IPS DF 6.9 (cell line): ENCODE measurements at regions not wholly inside any gene's neighbourhood (a gene's known extent, or its start where the extent isn't known, plus 50 kb on each side); places are given as distances from the start of the nearest gene placed in this dataset.

Experiments used
- DNase-seq: peaks from one replicate; pipeline ENCODE4 v3.0.0-alpha.2; 2013; ENCODE audit warnings: low read depth, low spot score
- H3K27ac ChIP-seq: one replicate; pipeline ENCODE4 v1.5.1; 2013; ENCODE audit warnings: low read length, control low read depth
- H3K27me3 ChIP-seq: 2 replicates; pipeline ENCODE4 v1.6.1; 2013; ENCODE audit warnings: mild to moderate bottlenecking, low read length; ENCODE audit not compliant: control insufficient read depth, insufficient read depth
- H3K36me3 ChIP-seq: 2 replicates; pipeline ENCODE4 v1.6.1; 2013; ENCODE audit warnings: low read length; ENCODE audit not compliant: control insufficient read depth, insufficient read depth
- H3K4me1 ChIP-seq: 2 replicates; pipeline ENCODE4 v1.6.1; 2013; ENCODE audit warnings: low read length; ENCODE audit not compliant: control insufficient read depth, insufficient read depth
- H3K4me3 ChIP-seq: 2 replicates; pipeline ENCODE4 v1.5.1; 2013; ENCODE audit warnings: mild to moderate bottlenecking, low read length
- H3K9me3 ChIP-seq: 2 replicates; pipeline ENCODE4 v1.6.1; 2013; ENCODE audit warnings: low read length, inconsistent platforms; ENCODE audit not compliant: control insufficient read depth, insufficient read depth
- WGBS: extraction: QIAGEN DNeasy Blood & Tissue Kit; methylation state at CpG from one replicate; pipeline ENCODE4 v1.1.7; 2013; ENCODE audit warnings: mixed read lengths, missing lambda C conversion rate; ENCODE audit not compliant: insufficient read length, insufficient coverage; 5-methylcytosine and 5-hydroxymethylcytosine counted together

DNA sequence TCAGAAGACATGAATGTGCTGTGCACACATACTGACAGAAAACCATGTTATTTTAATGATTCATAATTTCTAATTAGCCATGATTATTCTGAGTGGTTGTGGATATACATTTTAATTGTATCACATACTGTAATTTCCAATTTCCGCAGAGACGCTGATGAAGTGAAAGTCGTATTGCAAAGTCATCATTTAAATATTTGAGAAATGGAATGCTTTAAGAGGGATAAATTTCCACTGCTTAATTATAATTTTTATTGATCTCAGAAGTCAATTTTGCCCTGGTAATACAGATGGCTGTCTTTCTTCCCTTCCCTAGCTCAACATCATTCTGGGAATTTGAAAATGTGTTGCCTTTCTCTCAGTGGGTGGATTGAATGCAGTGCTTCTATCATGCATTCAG lies 819.3 kb downstream of the ROBO2 start:
- no peaks in the 10 kb centered on the region for H3K4me1 ChIP-seq
- no peak for DNase-seq
- WGBS = no CpG with 5 or more reads among the region's 3 CpGs
- no peaks in the 10 kb centered on the region for H3K9me3 ChIP-seq
- no peak overlapping the region for H3K27ac ChIP-seq
- H3K27me3 ChIP-seq = no peaks in the 10 kb centered on the region
- no peak overlapping the region for H3K4me3 ChIP-seq
- H3K36me3 ChIP-seq = no peaks in the 10 kb centered on the region

DNA sequence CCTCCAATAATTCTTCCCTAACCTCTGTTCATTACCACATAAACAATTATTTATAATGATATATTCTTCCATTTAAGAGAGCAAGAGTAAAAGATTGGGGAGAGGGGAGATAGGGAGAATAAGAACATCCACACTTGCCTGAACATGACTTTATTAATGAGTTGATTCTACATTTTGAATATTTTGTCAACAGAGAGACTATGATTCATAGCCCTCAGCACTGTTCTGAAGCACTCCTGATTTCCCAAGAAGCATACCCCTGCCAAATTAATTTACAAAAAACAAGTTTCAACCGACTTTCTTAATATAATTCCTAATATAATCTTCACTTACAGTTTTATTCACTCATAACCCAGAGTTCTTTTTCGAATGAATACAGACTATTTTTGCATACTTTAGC lies 828.8 kb downstream of the ROBO2 start:
- no peak for DNase-seq
- Histone ChIP-seq H3K4me1 (no peaks in the 10 kb centered on the region), H3K9me3 (no peaks in the 10 kb centered on the region), H3K27ac (no peak overlapping the region), H3K27me3 (no peaks in the 10 kb centered on the region), H3K36me3 (no peaks in the 10 kb centered on the region), H3K4me3 (no peak overlapping the region)
- WGBS = 100% methylated on average over 2 of the region's 2 CpGs

DNA sequence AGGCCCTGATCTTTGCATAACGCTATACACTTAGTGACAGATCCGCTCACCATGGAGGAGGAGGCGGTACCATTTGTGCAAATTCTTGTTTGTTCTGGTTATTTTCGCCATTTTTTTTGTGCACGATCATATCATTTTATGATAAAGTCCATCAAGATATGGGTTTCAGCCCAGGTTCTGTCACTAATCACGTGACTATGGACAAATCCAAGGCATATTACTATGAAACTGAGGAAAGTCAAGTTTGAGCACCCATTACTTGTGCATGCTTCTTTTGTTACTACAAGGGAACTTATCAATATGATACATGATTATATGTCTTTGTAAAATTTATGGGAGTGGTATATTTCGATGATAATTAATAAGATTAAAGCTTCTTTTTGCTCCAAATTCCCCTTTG lies 829.5 kb downstream of the ROBO2 start:
- Histone ChIP-seq H3K9me3 (no peaks in the 10 kb centered on the region), H3K27me3 (no peaks in the 10 kb centered on the region), H3K36me3 (no peaks in the 10 kb centered on the region), H3K27ac (no peak overlapping the region), H3K4me3 (no peak overlapping the region), H3K4me1 (no peaks in the 10 kb centered on the region)
- WGBS = 100% methylated on average over 1 of the region's 7 CpGs
- DNase-seq = no peak

DNA sequence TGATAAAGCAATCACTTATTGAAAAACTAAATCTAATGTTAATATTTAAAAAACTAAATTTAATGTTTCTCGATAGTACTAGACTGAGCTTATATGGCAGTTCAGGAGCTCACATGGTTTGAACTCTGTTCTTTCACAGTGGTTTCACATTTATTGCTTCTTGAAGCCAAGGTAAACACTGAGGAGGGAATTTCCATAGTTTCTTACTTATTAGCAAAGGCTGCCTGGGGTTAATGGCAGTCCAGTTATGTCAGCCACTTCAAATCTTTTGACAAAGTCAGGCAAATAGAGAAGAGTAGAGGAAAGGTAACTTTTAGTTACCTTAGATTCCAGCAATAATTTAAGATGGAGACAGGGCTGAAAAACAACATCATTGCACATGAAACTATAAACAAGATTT lies 831.5 kb downstream of the ROBO2 start:
- no peaks in the 10 kb centered on the region for H3K4me1 ChIP-seq
- no CpG with 5 or more reads among the region's 1 CpG for WGBS

DNA sequence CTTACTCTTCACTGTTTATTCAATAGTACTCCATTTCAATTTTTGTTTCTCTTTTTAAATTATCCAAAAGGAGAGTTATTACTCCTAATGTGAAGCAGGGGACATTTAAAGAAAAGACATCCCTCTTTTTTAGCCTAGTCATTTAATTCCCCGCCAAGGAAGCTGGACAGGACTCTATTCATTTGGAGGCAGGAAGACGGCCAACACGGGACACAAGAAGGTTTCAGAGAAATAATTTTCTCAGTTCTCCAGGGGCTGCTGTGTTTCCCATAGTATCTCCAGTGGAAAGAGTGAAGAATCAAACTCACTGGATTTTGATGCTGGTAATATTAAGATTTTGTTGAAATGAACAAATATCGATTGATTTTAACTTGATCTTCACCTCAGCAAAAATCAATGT lies 833.7 kb downstream of the ROBO2 start:
- Histone ChIP-seq H3K4me1 (no peaks in the 10 kb centered on the region), H3K27ac (no peak overlapping the region), H3K27me3 (no peaks in the 10 kb centered on the region), H3K9me3 (no peaks in the 10 kb centered on the region), H3K36me3 (no peaks in the 10 kb centered on the region), H3K4me3 (no peak overlapping the region)
- WGBS = no CpG with 5 or more reads among the region's 4 CpGs
- DNase-seq = no peak

More for the DNA sequence above, 831.5 kb downstream of the ROBO2 start:
- DNase-seq = no peak
- no peaks in the 10 kb centered on the region for H3K9me3 ChIP-seq
- no peaks in the 10 kb centered on the region for H3K27me3 ChIP-seq
- H3K4me3 ChIP-seq = no peak overlapping the region
- no peaks in the 10 kb centered on the region for H3K36me3 ChIP-seq
- no peak overlapping the region for H3K27ac ChIP-seq

DNA sequence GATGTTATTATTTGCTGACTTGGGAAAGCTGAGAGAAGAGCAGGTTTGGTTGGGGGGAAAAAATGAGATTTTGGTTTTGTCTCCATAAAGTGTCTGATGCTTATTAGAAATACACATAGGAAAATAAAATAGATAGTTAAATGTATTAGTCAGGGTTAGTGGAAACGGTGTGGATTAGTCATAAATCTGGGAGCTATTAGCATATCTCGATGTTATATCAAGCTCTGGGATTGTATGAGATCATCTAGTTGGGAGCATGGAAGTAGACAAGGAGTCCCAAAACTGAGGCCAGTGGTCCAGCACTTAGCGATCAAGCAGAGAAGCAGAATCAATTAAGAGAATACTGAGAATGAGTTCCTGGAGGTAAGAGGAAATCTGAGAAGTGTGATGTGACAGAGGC lies 845.5 kb downstream of the ROBO2 start:
- no peaks in the 10 kb centered on the region for H3K27me3 ChIP-seq
- no peak overlapping the region for H3K27ac ChIP-seq
- 100% methylated on average over 1 of the region's 3 CpGs for WGBS
- H3K36me3 ChIP-seq = no peaks in the 10 kb centered on the region
- H3K4me3 ChIP-seq = no peak overlapping the region
- no peaks in the 10 kb centered on the region for H3K4me1 ChIP-seq
- no peak for DNase-seq
- no peaks in the 10 kb centered on the region for H3K9me3 ChIP-seq

DNA sequence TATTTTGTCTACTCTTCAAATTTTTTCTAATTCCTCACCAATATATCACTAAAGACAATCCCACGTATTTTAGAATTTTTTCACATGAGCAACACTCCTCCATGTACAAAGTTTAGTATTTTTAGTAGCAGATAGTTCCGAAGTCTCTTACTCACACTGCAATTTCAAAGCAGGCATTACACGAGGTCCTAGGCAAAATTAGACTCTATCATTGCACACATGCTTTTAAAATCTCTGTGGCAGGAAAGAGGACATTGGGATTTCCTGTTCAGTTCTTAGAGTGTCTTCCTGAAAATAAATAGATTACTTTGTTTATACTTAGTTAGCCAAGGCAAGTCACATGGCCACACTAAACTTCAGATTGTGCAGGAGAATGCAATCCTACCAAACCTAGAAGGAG lies 847.7 kb downstream of the ROBO2 start:
- H3K27ac ChIP-seq = no peak overlapping the region
- no peaks in the 10 kb centered on the region for H3K4me1 ChIP-seq
- H3K36me3 ChIP-seq = no peaks in the 10 kb centered on the region
- no peak for DNase-seq
- H3K9me3 ChIP-seq = no peaks in the 10 kb centered on the region
- 100% methylated on average over 1 of the region's 3 CpGs for WGBS
- no peak overlapping the region for H3K4me3 ChIP-seq
- H3K27me3 ChIP-seq = no peaks in the 10 kb centered on the region

DNA sequence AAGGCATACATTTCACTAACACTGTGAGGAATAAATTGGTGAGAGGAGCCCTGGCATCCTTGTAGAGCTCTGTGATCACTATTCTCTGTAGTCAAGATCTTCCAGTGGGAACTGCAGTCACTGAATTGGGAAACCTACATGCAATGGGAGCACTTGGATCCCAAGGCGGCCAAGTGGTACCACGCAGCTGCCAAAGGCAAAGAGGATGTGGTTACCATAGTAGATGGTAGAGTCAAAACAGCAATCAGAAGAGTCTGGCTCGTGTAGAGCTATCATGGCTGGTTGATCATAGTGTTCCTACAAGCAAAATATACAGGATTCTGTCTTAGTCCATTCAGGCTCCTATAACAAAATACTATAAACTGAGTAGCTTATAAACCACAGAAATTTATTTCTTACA lies 849.7 kb downstream of the ROBO2 start:
- DNase-seq = no peak
- H3K36me3 ChIP-seq = no peaks in the 10 kb centered on the region
- WGBS = no CpG with 5 or more reads among the region's 3 CpGs
- no peaks in the 10 kb centered on the region for H3K27me3 ChIP-seq
- no peak overlapping the region for H3K4me3 ChIP-seq
- H3K4me1 ChIP-seq = no peaks in the 10 kb centered on the region
- H3K27ac ChIP-seq = no peak overlapping the region
- no peaks in the 10 kb centered on the region for H3K9me3 ChIP-seq

DNA sequence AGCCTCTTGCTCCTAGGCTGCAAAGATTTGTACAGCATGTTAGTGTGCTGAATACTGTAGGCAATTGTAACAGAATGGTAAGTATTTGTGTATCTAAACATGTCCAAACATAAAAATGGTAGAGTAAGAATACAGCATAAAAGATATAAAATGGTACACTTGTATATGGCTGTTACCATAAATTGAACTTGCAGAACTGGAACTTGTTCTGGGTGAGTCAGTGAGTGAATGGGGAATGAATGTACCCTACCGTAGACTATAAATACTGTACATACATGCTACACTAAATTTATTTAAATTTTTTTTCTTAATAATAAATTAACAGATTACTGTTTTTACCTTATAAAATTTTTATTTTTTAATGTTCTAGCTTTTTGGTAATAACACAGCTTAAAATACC lies 858.7 kb downstream of the ROBO2 start:
- Histone ChIP-seq H3K4me3 (no peak overlapping the region), H3K27me3 (no peaks in the 10 kb centered on the region), H3K36me3 (no peaks in the 10 kb centered on the region), H3K27ac (no peak overlapping the region), H3K4me1 (no peaks in the 10 kb centered on the region), H3K9me3 (no peaks in the 10 kb centered on the region)
- no CpG with 5 or more reads among the region's 1 CpG for WGBS
- no peak for DNase-seq

DNA sequence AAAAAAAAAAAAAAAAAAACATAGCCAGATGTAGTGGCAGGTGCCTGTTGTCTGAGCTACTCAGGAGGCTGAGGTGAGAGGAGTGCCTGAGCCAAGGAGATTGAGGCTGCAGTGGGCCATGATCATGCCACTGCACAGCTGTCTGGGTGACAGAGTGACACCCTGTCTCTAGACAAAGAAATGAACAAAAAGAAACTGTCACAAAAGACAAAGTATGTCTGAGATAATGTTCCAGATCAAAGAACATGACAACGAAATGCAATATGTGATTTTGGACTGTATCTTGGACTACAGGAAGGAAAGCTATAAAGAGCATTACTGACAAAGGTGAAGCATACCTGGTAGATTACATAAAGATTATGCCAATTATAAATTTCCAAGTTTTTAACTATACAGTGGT lies 862.8 kb downstream of the ROBO2 start:
- no peak overlapping the region for H3K4me3 ChIP-seq
- no peaks in the 10 kb centered on the region for H3K27me3 ChIP-seq
- WGBS = no CpG with 5 or more reads among the region's 1 CpG
- H3K9me3 ChIP-seq = no peaks in the 10 kb centered on the region
- no peaks in the 10 kb centered on the region for H3K4me1 ChIP-seq
- H3K27ac ChIP-seq = no peak overlapping the region
- DNase-seq = no peak
- no peaks in the 10 kb centered on the region for H3K36me3 ChIP-seq

DNA sequence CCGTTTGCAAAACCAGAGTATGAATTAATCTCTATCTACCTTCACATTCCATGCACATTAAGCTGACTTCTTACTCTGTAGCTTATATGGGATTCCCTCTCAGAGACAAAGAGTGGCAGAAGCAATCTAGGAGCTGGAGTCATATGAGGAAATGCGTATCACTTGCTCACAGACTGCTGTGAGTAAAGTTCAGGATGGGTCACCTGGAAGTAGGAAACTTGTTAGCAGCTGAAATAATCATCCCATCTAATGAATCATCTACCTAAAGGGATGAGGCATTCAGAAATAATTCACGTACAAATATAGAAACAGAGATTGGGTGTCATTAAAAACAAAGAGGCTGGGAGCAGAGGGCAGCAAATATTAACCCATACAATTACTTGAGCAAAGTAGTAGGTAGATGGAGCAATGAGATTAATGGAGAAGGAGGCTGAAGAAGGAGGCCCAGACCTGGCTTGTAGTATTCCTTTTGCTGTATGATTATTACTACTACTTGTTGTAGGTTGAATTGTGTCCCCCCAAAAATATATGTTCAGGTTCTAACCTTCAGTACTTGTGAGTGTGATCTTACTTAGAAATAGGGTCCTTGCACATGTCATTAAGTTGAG lies 866.3 kb downstream of the ROBO2 start:
- Histone ChIP-seq H3K4me3 (no peak overlapping the region), H3K36me3 (no peaks in the 10 kb centered on the region), H3K9me3 (no peaks in the 10 kb centered on the region), H3K4me1 (no peaks in the 10 kb centered on the region), H3K27me3 (no peaks in the 10 kb centered on the region), H3K27ac (no peak overlapping the region)
- DNase-seq = no peak
- no CpG with 5 or more reads among the region's 3 CpGs for WGBS
